ENCODE measurements at regions not wholly inside any gene's neighbourhood (a gene's known extent, or its start where the extent isn't known, plus 50 kb on each side); places are given as distances from the start of the nearest gene placed in this dataset.

DNA sequence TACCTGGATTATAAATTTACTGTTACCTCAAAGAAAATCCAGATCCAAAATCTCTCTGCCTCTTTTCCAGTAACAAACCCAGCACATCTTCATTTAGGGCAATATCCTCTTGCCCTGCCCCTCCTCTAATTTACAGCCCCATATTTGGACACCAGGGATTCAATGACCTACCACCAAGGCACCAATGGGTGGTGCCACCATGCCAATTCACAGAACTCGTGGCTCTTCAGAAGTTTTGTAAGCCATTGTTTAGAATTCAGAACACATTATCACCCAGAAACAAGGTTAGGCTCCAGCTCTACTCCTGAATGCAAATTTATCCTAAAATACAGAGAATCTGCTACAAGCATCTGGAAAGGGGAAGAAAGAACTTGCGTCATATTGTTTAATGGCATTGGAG lies 67.8 kb upstream of the SASH1 start:
- Mint-ChIP-seq H3K36me3 (ENCODE audit: low read depth) (no peaks in the 10 kb centered on the region), H3K27ac (peak overlapping the region in 1 of 3 experiments; percentile 2), H3K4me3 (no peak overlapping the region), H3K27me3 (ENCODE audit: low read depth) (no peaks in the 10 kb centered on the region), H3K4me1 (peaks cover 12% of the 10 kb centered on the region), H3K9me3 (no peaks in the 10 kb centered on the region)
- TF ChIP-seq, protein P1, sequence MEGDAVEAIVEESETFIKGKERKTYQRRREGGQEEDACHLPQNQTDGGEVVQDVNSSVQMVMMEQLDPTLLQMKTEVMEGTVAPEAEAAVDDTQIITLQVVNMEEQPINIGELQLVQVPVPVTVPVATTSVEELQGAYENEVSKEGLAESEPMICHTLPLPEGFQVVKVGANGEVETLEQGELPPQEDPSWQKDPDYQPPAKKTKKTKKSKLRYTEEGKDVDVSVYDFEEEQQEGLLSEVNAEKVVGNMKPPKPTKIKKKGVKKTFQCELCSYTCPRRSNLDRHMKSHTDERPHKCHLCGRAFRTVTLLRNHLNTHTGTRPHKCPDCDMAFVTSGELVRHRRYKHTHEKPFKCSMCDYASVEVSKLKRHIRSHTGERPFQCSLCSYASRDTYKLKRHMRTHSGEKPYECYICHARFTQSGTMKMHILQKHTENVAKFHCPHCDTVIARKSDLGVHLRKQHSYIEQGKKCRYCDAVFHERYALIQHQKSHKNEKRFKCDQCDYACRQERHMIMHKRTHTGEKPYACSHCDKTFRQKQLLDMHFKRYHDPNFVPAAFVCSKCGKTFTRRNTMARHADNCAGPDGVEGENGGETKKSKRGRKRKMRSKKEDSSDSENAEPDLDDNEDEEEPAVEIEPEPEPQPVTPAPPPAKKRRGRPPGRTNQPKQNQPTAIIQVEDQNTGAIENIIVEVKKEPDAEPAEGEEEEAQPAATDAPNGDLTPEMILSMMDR (IDR thresholded peaks at IDR 0.05; ENCODE audit: unreplicated experiment in 3 of 3), result no peak

DNA sequence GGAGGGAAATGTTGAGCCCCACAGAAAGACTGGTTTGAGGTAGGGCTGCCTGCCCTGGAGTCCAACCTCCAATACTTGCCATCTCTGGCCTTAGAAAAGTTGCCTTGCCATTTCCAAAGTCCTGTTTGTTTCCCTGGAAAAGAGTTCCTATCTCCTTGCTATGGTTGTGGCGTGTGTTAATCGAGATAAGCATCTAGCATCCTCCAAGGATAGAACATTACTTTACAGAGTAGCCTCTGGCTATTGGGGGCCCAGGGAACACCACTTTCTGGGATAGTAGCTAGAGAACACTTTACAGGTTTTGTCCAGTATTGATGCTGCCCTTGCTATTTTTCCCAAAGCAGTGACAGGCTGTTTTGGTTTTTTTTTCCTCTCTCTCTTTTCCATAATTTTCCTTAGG lies 57.4 kb upstream of the SASH1 start:
- Mint-ChIP-seq H3K9me3 (no peaks in the 10 kb centered on the region), H3K36me3 (ENCODE audit: low read depth) (no peaks in the 10 kb centered on the region), H3K27ac (no peak overlapping the region), H3K27me3 (ENCODE audit: low read depth) (no peaks in the 10 kb centered on the region), H3K4me3 (no peak overlapping the region), H3K4me1 (peaks cover 42% of the 10 kb centered on the region)
- TF ChIP-seq, protein P1 (IDR thresholded peaks at IDR 0.05; ENCODE audit: unreplicated experiment in 3 of 3), result no peak

DNA sequence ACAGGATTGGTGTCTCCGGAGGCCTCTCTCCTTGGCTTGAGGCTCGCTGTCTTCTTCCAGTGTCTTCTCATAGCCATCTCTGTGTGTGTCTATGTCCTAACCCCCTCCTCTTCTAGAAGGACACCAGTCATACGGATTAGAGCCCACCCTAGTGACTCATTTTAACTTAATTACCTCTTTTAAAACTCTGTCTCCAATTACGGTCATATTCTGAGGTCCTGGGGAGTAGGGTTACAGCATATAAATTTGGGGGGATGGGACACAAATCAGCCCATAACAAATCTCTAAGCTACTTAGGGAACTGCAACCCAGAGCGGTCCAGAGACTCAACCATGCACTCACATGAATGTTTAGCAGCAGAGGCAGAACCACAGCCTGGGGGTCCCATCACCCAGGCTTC lies 56.1 kb upstream of the SASH1 start:
- TF ChIP-seq, protein P1 (IDR thresholded peaks at IDR 0.05; ENCODE audit: unreplicated experiment in 3 of 3), result no peak
- Mint-ChIP-seq H3K9me3 (no peaks in the 10 kb centered on the region), H3K27ac (peak overlapping the region in 1 of 3 experiments; percentile 15), H3K36me3 (ENCODE audit: low read depth) (no peaks in the 10 kb centered on the region), H3K4me3 (no peak overlapping the region), H3K27me3 (ENCODE audit: low read depth) (no peaks in the 10 kb centered on the region), H3K4me1 (peaks cover 45% of the 10 kb centered on the region)

DNA sequence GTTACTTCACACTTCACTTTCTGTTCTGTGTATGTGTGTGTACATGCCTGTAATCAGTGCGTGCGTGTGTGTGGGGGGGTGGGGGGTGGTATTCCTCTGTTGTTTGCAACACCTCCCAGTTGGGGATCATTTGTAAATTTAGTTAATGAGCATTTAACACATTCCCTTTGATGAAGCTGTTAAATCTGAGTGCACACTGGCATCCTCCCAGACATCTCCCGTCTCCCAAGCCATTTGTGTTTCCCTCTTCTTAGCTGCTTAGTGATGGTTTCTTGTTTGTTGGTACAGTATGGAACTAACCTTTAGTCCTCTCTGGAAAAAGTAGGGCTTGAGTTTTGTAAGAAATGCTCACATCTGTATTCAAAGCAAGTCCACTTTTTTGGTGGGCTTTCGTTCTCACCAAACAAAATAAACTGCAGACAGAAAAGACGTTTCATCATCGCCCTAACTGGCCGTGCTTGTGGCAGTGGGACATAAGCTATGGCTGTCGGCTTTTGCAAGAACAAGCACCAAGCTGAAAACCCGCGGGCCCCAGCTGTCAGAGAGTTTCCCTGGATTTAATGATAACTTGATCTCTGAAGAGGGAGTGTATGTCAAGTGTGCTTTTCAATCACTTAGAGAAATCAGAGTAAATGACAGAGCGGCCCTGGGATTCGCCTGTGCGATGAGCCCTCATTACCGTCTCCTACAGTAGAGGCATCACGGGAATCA lies 54.9 kb upstream of the SASH1 start:
- no peaks in the 10 kb centered on the region for H3K27me3 Mint-ChIP-seq (ENCODE audit: low read depth)
- TF ChIP-seq, protein P1 (IDR thresholded peaks at IDR 0.05; ENCODE audit: unreplicated experiment in 3 of 3), result no peak
- peak overlapping the region; percentile 30 to 75 (median 36) for H3K27ac Mint-ChIP-seq
- H3K4me3 Mint-ChIP-seq, result no peak overlapping the region
- H3K36me3 Mint-ChIP-seq (ENCODE audit: low read depth), result no peaks in the 10 kb centered on the region
- H3K4me1 Mint-ChIP-seq, result peaks cover 50% of the 10 kb centered on the region
- no peaks in the 10 kb centered on the region for H3K9me3 Mint-ChIP-seq

DNA sequence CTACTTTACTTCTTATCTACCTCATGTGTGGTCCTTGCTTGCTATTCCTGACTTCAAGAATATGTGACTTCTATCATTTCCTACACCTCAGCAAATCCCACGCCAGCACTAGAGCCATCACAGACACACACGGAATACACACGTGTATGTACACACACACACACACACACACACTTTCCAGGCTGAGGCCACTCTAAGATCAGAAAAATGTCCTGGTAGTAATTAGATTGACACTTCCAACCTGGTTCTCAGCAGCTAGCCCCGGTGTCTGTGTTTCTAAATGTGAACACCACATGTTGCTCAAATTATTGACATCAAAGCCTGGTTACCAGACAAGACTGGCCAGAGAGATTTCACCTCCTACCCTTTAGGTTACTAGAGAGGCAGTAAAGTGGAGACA lies 54.1 kb upstream of the SASH1 start:
- H3K27ac Mint-ChIP-seq, result peak overlapping the region; percentile 36 to 75 (median 51)
- no peaks in the 10 kb centered on the region for H3K36me3 Mint-ChIP-seq (ENCODE audit: low read depth)
- peak overlapping the region in 1 of 3 experiments; percentile 20 for H3K4me3 Mint-ChIP-seq
- TF ChIP-seq, protein P1 (IDR thresholded peaks at IDR 0.05; ENCODE audit: unreplicated experiment in 3 of 3), result no peak
- H3K4me1 Mint-ChIP-seq, result peaks cover 49% of the 10 kb centered on the region
- H3K27me3 Mint-ChIP-seq (ENCODE audit: low read depth), result no peaks in the 10 kb centered on the region
- H3K9me3 Mint-ChIP-seq, result no peaks in the 10 kb centered on the region

DNA sequence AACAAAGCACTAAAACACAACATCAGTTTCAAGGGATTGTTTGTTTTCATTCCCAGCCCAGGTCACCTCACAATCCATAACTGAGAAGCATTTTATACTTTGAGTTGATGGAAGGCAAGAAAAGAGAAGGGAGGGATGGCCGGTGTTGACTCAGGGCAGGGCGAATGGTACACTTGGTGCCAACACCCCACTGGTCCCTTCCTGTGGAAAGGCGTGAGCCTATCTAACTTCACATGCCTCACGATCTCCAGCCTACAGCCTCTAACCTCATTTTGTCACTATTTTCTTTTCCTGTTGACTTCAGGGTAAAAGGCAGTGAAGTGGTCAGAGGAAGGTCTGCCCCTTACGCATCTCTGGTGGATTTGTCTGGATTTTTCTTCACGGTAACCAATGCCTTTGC lies 53.5 kb upstream of the SASH1 start:
- Mint-ChIP-seq H3K27ac (peak overlapping the region; percentile 36 to 75 (median 51)), H3K36me3 (ENCODE audit: low read depth) (no peaks in the 10 kb centered on the region), H3K9me3 (no peaks in the 10 kb centered on the region), H3K4me1 (peaks cover 55% of the 10 kb centered on the region), H3K4me3 (no peak overlapping the region), H3K27me3 (ENCODE audit: low read depth) (no peaks in the 10 kb centered on the region)
- TF ChIP-seq, protein P1 (IDR thresholded peaks at IDR 0.05; ENCODE audit: unreplicated experiment in 3 of 3), result no peak
